ENCODE measurements at regions not wholly inside any gene's neighbourhood (a gene's known extent, or its start where the extent isn't known, plus 50 kb on each side); places are given as distances from the start of the nearest gene placed in this dataset.

DNA sequence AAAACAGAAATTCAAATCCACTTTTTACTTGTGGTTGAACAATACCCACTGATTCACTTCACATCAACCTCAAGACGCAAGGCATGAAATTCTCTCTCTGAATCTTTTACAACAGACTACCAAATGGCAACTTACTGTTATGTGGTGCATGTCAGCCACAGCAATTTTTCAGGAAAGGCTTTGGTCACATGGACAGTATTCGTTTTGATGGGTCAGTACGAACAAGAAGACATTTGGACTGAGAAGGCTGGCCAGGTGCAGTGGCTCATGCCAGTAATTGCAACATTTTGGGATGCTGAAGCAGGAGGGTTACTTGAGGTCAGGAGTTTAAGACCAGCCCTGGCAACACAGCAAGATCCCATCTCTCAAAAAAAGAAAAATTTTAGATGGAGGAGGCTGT, 144.0 kb downstream of the SEC23A start:
- H3K4me1 ChIP-seq (ENCODE audit: control insufficient read depth in 1 of 2, insufficient read depth in 1 of 2, low read depth in 1 of 2, low read length in 1 of 2): no peaks in the 10 kb centered on the region
- H3K27ac ChIP-seq: no peak overlapping the region
- no peaks in the 10 kb centered on the region for H3K36me3 ChIP-seq
- no peaks in the 10 kb centered on the region for H3K27me3 ChIP-seq
- TF ChIP-seq, protein P1, sequence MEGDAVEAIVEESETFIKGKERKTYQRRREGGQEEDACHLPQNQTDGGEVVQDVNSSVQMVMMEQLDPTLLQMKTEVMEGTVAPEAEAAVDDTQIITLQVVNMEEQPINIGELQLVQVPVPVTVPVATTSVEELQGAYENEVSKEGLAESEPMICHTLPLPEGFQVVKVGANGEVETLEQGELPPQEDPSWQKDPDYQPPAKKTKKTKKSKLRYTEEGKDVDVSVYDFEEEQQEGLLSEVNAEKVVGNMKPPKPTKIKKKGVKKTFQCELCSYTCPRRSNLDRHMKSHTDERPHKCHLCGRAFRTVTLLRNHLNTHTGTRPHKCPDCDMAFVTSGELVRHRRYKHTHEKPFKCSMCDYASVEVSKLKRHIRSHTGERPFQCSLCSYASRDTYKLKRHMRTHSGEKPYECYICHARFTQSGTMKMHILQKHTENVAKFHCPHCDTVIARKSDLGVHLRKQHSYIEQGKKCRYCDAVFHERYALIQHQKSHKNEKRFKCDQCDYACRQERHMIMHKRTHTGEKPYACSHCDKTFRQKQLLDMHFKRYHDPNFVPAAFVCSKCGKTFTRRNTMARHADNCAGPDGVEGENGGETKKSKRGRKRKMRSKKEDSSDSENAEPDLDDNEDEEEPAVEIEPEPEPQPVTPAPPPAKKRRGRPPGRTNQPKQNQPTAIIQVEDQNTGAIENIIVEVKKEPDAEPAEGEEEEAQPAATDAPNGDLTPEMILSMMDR (IDR thresholded peaks at IDR 0.05): no peak
- H3K9me3 ChIP-seq: no peaks in the 10 kb centered on the region
- no peak overlapping the region for H3K4me3 ChIP-seq (ENCODE audit: low read depth in 1 of 2, low read length in 1 of 2)

DNA sequence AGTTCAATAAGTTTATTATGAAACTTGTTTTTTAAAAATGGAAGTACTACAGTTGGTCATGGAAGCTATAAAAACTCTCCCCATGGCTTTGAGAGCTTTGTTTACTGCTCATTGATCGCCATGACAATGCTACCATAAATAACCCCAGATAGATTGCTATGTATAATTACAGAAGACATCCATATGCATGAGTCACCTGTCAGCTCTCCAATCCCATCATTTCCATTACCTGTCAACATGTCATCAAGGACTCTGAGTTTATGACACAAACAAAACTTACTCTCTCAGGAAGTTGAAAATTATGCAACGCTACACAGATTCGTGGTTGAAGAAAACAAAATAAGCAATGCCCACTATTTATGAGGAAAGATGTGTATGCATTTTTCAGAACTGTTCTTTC, 144.4 kb downstream of the SEC23A start:
- H3K36me3 ChIP-seq: no peaks in the 10 kb centered on the region
- H3K27me3 ChIP-seq: no peaks in the 10 kb centered on the region
- H3K4me1 ChIP-seq (ENCODE audit: control insufficient read depth in 1 of 2, insufficient read depth in 1 of 2, low read depth in 1 of 2, low read length in 1 of 2): no peaks in the 10 kb centered on the region
- H3K9me3 ChIP-seq: no peaks in the 10 kb centered on the region
- no peak overlapping the region for H3K27ac ChIP-seq
- H3K4me3 ChIP-seq (ENCODE audit: low read depth in 1 of 2, low read length in 1 of 2): no peak overlapping the region
- TF ChIP-seq, protein P1 (IDR thresholded peaks at IDR 0.05): no peak

DNA sequence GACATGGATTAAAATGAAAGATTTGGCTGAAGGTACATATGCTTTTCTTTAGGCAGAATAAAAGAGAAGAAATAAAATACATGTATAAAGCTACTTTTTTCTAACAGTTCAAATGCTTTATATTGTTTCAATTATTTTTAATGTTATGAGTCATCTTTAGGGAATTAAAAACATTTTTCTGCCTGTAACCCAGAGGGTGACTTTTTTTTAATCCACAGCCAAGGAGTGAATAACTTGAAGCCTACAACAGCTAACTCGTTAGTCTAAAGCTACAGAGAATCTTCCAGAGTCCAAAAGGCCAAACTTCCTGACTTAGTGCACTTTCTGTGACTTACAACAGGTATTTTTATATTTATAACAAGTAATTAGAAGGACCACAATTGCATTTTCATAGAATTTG, 151.6 kb downstream of the SEC23A start:
- TF ChIP-seq, protein P1 (IDR thresholded peaks at IDR 0.05): no peak
- Histone ChIP-seq H3K9me3 (no peaks in the 10 kb centered on the region), H3K4me1 (ENCODE audit: control insufficient read depth in 1 of 2, insufficient read depth in 1 of 2, low read depth in 1 of 2, low read length in 1 of 2) (no peaks in the 10 kb centered on the region), H3K27ac (no peak overlapping the region), H3K4me3 (ENCODE audit: low read depth in 1 of 2, low read length in 1 of 2) (no peak overlapping the region), H3K36me3 (no peaks in the 10 kb centered on the region), H3K27me3 (no peaks in the 10 kb centered on the region)

- no peak overlapping the region for H3K27ac ChIP-seq
- no peak overlapping the region for H3K4me3 ChIP-seq (ENCODE audit: low read depth in 1 of 2, low read length in 1 of 2)
- H3K27me3 ChIP-seq: no peaks in the 10 kb centered on the region
- H3K36me3 ChIP-seq: no peaks in the 10 kb centered on the region
- TF ChIP-seq, protein P1 (IDR thresholded peaks at IDR 0.05): no peak
- H3K4me1 ChIP-seq (ENCODE audit: control insufficient read depth in 1 of 2, insufficient read depth in 1 of 2, low read depth in 1 of 2, low read length in 1 of 2): no peaks in the 10 kb centered on the region
- H3K9me3 ChIP-seq: no peaks in the 10 kb centered on the region
Observed at GRCh38 chr14:38950676-38951075, 152.4 kb downstream of the SEC23A start.

DNA sequence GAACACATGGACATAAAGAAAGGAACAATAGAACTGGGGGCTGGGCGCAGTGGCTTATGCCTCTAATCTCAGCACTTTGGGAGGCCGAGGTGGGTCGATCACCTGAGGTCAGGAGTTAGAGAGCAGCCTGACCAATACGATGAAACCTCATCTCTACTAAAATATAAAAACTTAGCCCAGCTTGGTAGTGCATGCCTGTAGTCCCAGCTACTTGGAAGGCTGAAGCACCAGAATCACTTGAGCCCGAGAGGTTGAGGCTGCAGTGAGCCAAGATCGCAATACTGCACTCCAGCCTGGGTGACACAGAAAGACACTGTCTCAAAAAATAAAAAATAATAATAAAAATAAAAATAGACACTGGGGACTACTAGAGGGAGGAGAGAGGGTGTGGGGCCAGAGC, 154.5 kb downstream of the SEC23A start:
- TF ChIP-seq, protein P1 (IDR thresholded peaks at IDR 0.05): no peak
- Histone ChIP-seq H3K27ac (no peak overlapping the region), H3K4me1 (ENCODE audit: control insufficient read depth in 1 of 2, insufficient read depth in 1 of 2, low read depth in 1 of 2, low read length in 1 of 2) (no peaks in the 10 kb centered on the region), H3K4me3 (ENCODE audit: low read depth in 1 of 2, low read length in 1 of 2) (no peak overlapping the region), H3K9me3 (no peaks in the 10 kb centered on the region), H3K36me3 (no peaks in the 10 kb centered on the region), H3K27me3 (no peaks in the 10 kb centered on the region)

GRCh38 chr14:38948171-38948570, 154.9 kb downstream of the SEC23A start:
- Histone ChIP-seq H3K4me3 (ENCODE audit: low read depth in 1 of 2, low read length in 1 of 2) (no peak overlapping the region), H3K4me1 (ENCODE audit: control insufficient read depth in 1 of 2, insufficient read depth in 1 of 2, low read depth in 1 of 2, low read length in 1 of 2) (no peaks in the 10 kb centered on the region), H3K9me3 (no peaks in the 10 kb centered on the region), H3K36me3 (no peaks in the 10 kb centered on the region), H3K27me3 (no peaks in the 10 kb centered on the region), H3K27ac (no peak overlapping the region)
- TF ChIP-seq, protein P1 (IDR thresholded peaks at IDR 0.05): no peak

Data from neutrophil (primary cell).